Right cardiac atrium (tissue), 5 donors: ENCODE measurements at regions not wholly inside any gene's neighbourhood (a gene's known extent, or its start where the extent isn't known, plus 50 kb on each side); places are given as distances from the start of the nearest gene placed in this dataset.

ENCODE experiments used
- ATAC-seq, 2 donors: fragments of 200-7000 bp; cut with Tn5 transposase; one replicate each; pipeline versions ENCODE4 v1.8.0 to v1.9.1; 2020; ENCODE audit warnings: moderate library complexity in 2 of 2, mild to moderate bottlenecking in 1 of 2
- DNase-seq, 3 donors: peaks; one replicate each; pipeline ENCODE4 v3.0.0-alpha.2; 2020
- H3K27ac ChIP-seq: one replicate; pipeline ENCODE4 v1.5.1; 2013; ENCODE audit warnings: mild to moderate bottlenecking, low read length, control low read depth, moderate library complexity
- H3K27me3 ChIP-seq: one replicate; pipeline ENCODE4 v1.6.1; 2013; ENCODE audit not compliant: control insufficient read depth, insufficient read depth
- H3K4me1 ChIP-seq: one replicate; pipeline ENCODE4 v1.6.1; 2013; ENCODE audit warnings: low read length; ENCODE audit not compliant: control insufficient read depth, insufficient read depth
- H3K4me3 ChIP-seq: one replicate; pipeline ENCODE4 v1.5.1; 2013; ENCODE audit warnings: low read length, control low read depth
- H3K9me3 ChIP-seq: one replicate; pipeline ENCODE4 v1.6.1; 2013; ENCODE audit warnings: low read length; ENCODE audit not compliant: control insufficient read depth
- whole genome bisulfite sequencing: extraction: QIAGEN DNeasy Blood & Tissue Kit; methylation state at CpG from one replicate; pipeline ENCODE4 v1.1.7; 2013; 5-methylcytosine and 5-hydroxymethylcytosine counted together
- intact Hi-C, 4 donors: fragments of 100-400 bp; cut with DNase I; formaldehyde crosslinking; loops; one replicate each; pipeline versions ENCODE4 v1.11.0 to v1.14.0; 2022 to 2023
- donor health status: healthy with polysubstance abuse.
- donor health status: DM: no; HTN: yes; CAD: no.
- donor health status: DM: no; HTN: no; CAD: no.
- donor health status: DM: no; HTN: yes; CAD: no; lungs with severe emphysema.
- donor health status: DM: yes; HTN: yes; CAD: no.

DNA sequence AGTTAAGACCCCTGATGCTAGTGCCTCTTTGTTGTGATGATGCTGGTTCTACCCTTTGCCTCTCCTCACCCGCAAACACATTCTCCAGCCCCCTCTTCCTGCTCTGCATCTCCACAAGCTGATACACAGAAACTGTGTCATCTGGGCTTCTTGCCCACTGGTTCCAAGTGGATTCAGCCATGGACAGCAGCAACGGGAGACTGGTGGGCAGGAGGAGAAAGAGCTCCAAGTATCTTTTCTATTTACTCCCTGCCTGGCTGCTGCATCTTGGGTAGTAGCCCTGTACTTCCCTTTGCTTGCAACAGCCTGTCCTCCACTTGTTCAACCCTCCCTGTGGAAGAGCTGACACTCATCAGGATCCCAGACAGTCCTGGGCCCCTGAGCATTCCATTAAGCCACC, 655.1 kb upstream of the RAB6C start:
- no peak for ATAC-seq
- Histone ChIP-seq H3K27ac (no peak overlapping the region), H3K27me3 (no peaks in the 10 kb centered on the region), H3K4me1 (no peaks in the 10 kb centered on the region), H3K9me3 (no peaks in the 10 kb centered on the region), H3K4me3 (no peak overlapping the region)
- 54% methylated on average over 2 of the region's 2 CpGs for WGBS
- DNase-seq, result no peak
- intact Hi-C loops, result no loop called here

DNA sequence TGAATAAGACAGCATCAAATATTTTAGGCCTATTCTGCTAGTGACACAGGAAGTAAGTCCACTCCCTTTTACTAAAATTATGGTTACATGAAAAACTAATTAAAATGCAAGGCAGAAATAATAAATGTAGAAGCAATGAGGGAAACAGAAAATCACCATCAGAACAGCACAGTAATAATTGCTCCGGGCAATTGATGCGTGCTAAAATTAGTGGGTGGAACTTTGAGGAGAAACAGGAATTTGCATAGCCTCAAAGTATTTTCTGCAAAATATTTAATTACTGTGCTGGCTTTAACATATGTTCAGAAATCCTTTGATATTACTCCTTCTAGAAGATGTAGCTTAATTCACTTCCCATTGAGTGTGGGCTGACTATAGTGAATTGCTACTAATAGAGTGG, 654.3 kb upstream of the RAB6C start:
- ATAC-seq, result no peak
- no peaks in the 10 kb centered on the region for H3K9me3 ChIP-seq
- 88% methylated on average over 2 of the region's 2 CpGs for WGBS
- no peak overlapping the region for H3K4me3 ChIP-seq
- H3K27ac ChIP-seq, result no peak overlapping the region
- H3K4me1 ChIP-seq, result no peaks in the 10 kb centered on the region
- H3K27me3 ChIP-seq, result no peaks in the 10 kb centered on the region
- intact Hi-C loops, result no loop called here
- no peak for DNase-seq

DNA sequence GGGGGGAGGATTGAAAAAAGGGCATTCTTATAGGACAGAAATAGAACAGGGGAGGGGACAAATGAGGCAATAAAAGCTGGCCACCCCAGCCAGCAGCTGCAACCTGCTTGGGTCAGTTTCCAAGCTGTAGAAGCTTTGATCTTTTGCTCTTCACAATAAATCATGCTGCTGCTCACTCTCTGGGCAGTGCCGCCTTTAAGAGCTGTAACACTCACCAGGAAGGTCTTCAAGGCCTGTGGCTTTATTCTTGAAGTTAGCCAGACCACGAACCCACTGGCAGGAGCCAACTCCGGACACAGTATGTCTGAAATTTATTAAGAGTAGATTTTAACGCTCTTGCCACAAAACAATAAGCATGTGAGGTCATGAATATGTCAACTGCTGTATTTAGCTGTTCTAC, 649.9 kb upstream of the RAB6C start:
- Histone ChIP-seq H3K9me3 (no peaks in the 10 kb centered on the region), H3K4me1 (peaks cover under 1% of the 10 kb centered on the region), H3K27ac (no peak overlapping the region), H3K27me3 (no peaks in the 10 kb centered on the region), H3K4me3 (no peak overlapping the region)
- intact Hi-C loops, result no loop called here
- no peak for DNase-seq
- no peak for ATAC-seq
- WGBS, result 78% methylated on average over 4 of the region's 4 CpGs

DNA sequence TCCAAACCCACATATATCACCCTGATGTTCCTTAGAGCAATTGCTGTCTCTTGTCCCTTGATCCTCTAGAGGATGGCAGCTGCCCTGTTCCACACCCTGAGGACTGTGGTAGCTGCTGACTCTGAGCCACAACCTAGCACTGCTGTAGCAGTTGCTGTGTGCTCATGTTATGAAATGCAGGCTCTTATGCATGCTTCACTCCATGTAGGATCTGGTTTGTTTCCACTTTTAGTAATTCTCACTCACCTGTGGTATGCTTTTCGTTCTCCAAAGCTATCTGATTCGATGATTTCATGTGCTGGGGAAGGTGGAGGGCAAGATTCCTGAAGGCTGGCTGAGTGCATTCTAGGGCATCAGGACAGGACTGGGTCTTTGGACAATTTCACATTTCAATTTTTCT, 649.0 kb upstream of the RAB6C start:
- ATAC-seq, result no peak
- no peaks in the 10 kb centered on the region for H3K27me3 ChIP-seq
- intact Hi-C loops, result no loop called here
- no peaks in the 10 kb centered on the region for H3K9me3 ChIP-seq
- no peak for DNase-seq
- H3K27ac ChIP-seq, result no peak overlapping the region
- WGBS, result 84% methylated on average over 2 of the region's 2 CpGs
- H3K4me3 ChIP-seq, result no peak overlapping the region
- peaks cover 2% of the 10 kb centered on the region for H3K4me1 ChIP-seq

DNA sequence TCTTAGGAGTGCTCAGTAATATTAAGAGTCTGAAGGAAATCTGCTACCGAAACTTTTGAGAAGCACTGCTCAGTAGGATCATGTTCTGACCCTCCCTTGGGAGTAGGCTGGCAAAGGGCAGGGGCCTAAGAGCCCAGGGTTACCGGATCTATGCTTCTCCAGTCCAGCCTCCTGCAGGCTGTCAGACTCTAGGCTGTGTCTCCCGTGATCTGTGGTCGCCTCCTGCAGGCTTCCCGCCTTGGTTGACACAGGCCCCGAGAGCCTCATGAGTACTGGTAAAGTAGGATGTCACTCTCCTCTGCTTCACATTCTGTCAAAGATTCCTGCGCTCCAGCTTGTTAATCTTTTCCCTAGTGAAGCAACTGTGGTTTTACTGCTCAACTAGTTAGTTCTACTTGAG, 647.8 kb upstream of the RAB6C start:
- Histone ChIP-seq H3K4me3 (no peak overlapping the region), H3K27me3 (no peaks in the 10 kb centered on the region), H3K27ac (no peak overlapping the region), H3K4me1 (peaks cover 2% of the 10 kb centered on the region), H3K9me3 (no peaks in the 10 kb centered on the region)
- 78% methylated on average over 7 of the region's 7 CpGs for WGBS
- ATAC-seq (no peak), DNase-seq (no peak)
- intact Hi-C loops, result no loop called here

DNA sequence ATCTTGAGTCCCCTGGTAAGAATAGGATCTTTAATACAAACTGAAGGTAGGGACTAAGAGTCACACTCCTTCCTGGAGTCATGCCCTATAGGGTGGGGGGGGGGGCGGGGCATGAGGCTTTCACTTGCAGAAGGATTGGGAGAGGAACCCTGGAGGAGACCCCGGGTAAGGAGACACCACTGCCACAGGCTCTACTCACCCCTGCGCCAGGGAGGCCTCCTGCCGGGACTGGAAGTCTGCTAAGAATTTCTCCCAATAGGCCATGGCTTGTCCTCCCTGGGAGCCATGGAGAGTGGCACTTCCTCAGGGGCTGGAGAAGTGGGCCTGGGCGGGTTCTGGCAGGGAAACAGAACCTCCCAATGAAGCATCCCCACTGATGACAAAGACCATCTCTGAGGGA, 645.3 kb upstream of the RAB6C start:
- Histone ChIP-seq H3K27ac (peak overlapping the region; percentile 68), H3K27me3 (no peaks in the 10 kb centered on the region), H3K4me3 (no peak overlapping the region), H3K9me3 (no peaks in the 10 kb centered on the region), H3K4me1 (peaks cover 2% of the 10 kb centered on the region)
- DNase-seq, result no peak
- no peak for ATAC-seq
- 82% methylated on average over 5 of the region's 5 CpGs for WGBS
- intact Hi-C loops, result no loop called here

DNA sequence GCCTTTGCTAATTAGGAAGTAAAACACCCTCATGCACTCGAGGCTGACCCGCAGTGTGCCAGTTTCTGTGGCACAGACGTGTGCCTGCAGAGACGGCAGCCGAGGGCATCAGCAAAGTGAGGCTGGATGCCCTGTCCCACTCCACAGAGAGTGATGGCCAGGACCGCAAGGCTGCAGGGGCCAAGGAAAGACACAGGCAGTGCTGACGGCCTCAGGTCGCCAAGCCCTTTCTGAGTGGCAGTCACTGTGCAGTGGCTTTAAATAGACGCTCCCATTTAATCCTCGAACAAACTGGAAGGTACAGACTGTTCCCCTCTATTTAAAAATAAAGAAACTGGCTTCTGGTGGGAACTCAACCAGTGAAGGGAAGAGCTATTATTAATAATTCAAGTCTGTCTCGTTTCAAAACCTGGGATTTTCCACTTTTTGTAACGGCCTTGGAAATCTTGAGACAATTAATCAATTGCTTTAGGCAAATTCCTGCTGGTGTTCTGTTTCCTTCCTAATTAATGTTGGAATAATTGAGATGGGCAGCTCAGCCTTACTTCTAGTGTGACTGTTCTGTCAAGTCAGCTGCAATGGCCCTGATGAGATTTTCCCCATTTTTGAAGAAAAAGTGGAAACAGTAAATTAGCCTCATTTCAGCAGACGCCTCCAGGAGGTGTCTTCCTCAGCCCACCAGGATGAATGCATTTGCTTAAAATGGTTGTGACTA, 644.6 kb upstream of the RAB6C start:
- H3K4me1 ChIP-seq, result peaks cover 2% of the 10 kb centered on the region

DNA sequence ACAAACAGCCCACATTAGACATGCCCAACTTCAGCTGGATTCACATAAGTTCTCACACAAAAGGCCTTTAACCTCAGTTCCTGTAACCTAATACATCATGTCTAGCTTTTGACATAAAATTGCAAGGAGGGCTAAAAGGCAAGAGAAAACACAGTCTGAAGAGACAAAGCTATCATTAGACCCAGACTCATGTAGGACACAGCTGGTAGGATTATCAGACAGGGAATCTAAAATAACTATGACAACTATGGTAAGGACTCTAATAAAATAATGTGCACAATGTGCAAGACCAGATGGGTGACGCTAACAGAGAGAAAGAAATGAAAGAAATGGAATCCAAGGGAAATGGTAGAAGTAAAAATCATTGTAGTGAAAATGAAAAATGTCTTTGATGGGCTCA, 643.2 kb upstream of the RAB6C start:
- peaks cover 2% of the 10 kb centered on the region for H3K4me1 ChIP-seq
- no peak for ATAC-seq
- H3K27me3 ChIP-seq, result no peaks in the 10 kb centered on the region
- 90% methylated on average over 1 of the region's 1 CpG for WGBS
- intact Hi-C loops, result no loop called here
- H3K9me3 ChIP-seq, result no peaks in the 10 kb centered on the region
- no peak overlapping the region for H3K27ac ChIP-seq
- no peak for DNase-seq
- no peak overlapping the region for H3K4me3 ChIP-seq

More for the DNA sequence above, 644.6 kb upstream of the RAB6C start:
- Histone ChIP-seq H3K27me3 (no peaks in the 10 kb centered on the region), H3K9me3 (no peaks in the 10 kb centered on the region), H3K4me3 (no peak overlapping the region), H3K27ac (peak overlapping the region; percentile 68)
- ATAC-seq (peak; percentile 83 to 88), DNase-seq (peak; percentile 19 to 58 (median 49))
- intact Hi-C loops, result no loop called here
- 63% methylated on average over 13 of the region's 13 CpGs for WGBS

DNA sequence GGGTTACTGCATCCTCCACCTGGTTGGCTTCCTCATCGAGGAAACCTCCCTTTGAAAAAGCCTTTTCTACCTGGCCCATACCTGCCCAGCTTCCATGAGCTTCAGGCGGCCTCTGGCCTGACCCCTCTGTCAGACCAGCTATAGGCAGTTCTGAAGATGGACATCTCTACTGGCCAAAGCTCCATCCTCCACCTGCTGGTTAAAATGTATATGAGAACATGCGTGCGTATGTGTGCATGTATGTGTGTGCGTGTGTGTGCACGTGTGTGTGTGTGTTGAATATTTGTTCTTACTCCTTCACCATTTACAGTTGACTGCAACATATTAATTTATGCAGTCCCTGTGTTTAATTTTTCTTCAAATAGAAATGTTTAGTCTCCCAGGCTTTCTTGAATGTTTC, 642.4 kb upstream of the RAB6C start:
- no peak for DNase-seq
- no peak overlapping the region for H3K4me3 ChIP-seq
- H3K27ac ChIP-seq, result no peak overlapping the region
- ATAC-seq, result no peak
- intact Hi-C loops, result no loop called here
- no peaks in the 10 kb centered on the region for H3K27me3 ChIP-seq
- no peaks in the 10 kb centered on the region for H3K9me3 ChIP-seq
- H3K4me1 ChIP-seq, result peaks cover 2% of the 10 kb centered on the region
- WGBS, result 92% methylated on average over 6 of the region's 6 CpGs

DNA sequence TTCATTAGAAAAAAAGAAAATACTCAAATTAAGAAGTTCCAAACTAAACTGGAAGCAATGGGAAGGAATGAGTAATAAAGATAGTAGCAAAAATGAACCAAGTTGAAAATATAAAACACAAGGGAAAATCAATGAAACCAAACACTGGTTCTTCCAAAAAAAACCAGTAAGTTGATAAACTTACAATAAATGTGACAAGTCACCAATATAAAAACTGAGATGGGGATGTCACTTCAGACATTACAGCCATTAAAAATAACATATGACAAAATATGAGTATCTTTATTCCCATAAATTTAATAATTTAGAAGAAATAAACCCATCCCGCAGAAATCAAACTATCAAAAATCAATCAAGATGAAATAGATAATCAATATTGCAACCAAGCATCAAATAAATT, 633.9 kb upstream of the RAB6C start:
- no peaks in the 10 kb centered on the region for H3K4me1 ChIP-seq
- H3K27ac ChIP-seq, result no peak overlapping the region
- ATAC-seq (no peak), DNase-seq (no peak)
- no peak overlapping the region for H3K4me3 ChIP-seq
- intact Hi-C loops, result no loop called here
- WGBS, result 97% methylated on average over 1 of the region's 1 CpG
- H3K27me3 ChIP-seq, result no peaks in the 10 kb centered on the region
- no peaks in the 10 kb centered on the region for H3K9me3 ChIP-seq

DNA sequence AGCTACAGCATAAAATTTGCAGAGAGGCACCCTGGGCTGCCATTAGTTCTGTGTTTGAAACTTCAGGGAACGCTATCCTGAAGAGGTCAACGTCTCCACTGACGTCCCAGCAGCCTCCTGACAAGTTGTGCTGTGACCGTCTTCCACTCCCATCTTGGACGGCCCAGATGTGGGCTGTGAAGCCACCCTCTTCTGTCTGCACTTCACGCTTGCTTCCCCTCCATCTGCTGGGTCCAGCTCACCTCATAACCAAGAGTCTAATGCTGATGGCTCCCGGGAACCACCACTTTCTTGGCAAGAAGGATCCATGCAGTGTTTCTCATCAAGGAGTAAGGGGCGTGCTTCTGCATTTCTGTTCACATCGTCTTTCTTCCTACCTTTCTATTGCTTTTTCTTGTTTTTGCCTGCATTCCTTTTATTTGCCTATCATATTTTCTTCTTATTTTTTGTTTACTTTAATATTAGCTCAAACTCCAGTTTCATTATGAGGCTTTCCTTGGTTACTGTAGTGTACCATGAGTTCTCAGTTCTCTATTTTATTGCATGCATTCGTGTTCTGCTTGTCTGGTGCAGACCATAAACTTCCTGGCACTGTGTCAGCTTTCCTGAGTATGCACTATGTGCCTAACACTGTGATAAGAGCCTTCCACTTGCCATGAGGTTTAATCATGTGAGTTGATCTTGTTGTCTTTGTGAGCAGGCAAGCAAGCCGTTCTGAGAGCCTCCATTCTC, 631.8 kb upstream of the RAB6C start:
- Histone ChIP-seq H3K27ac (no peak overlapping the region), H3K4me1 (no peaks in the 10 kb centered on the region), H3K27me3 (no peaks in the 10 kb centered on the region), H3K9me3 (no peaks in the 10 kb centered on the region), H3K4me3 (no peak overlapping the region)
- no peak for DNase-seq
- peak in 1 of 2 donors; percentile 54 for ATAC-seq
- 72% methylated on average over 11 of the region's 11 CpGs for WGBS
- intact Hi-C loops, result no loop called here
